ENCODE measurements at regions not wholly inside any gene's neighbourhood (a gene's known extent, or its start where the extent isn't known, plus 50 kb on each side); places are given as distances from the start of the nearest gene placed in this dataset.

GRCh38 chr16:79523971-79524370 is 76.6 kb downstream of the MAF start:
- TF ChIP-seq CTCF (IDR thresholded peaks at IDR 0.05; ENCODE audit: poor library complexity) = no peak
- TF ChIP-seq EZH2phosphoT487 (IDR thresholded peaks at IDR 0.05; ENCODE audit: low read depth, severe bottlenecking, unreplicated experiment) = no peak
- TF ChIP-seq EZH2 (IDR thresholded peaks at IDR 0.05; ENCODE audit: borderline replicate concordance) = no peak
